Mucosa of descending colon (tissue), 3 donors: ENCODE measurements at regions not wholly inside any gene's neighbourhood (a gene's known extent, or its start where the extent isn't known, plus 50 kb on each side); places are given as distances from the start of the nearest gene placed in this dataset.
"Not testable (repeated sequence)": the region's sequence is repeated elsewhere in the genome, so short reads cannot be mapped to it uniquely, and the experiment has no call there.

ENCODE experiments used
- ATAC-seq: fragments of 200-7000 bp; cut with Tn5 transposase; one replicate; pipeline ENCODE4 v1.9.1; 2020; ENCODE audit warnings: mild to moderate bottlenecking, moderate library complexity
- DNase-seq, 3 donors: peaks; one replicate each; pipeline ENCODE4 v3.0.0-alpha.2; 2020
- H3K36me3 ChIP-seq: fragments of 200-600 bp; one replicate; pipeline ENCODE4 v1.8.0; 2021; ENCODE audit warnings: low read depth, mild to moderate bottlenecking
- H3K4me1 ChIP-seq: fragments of 200-600 bp; one replicate; pipeline ENCODE4 v1.8.0; 2021; ENCODE audit warnings: low read depth, mild to moderate bottlenecking
- H3K4me3 ChIP-seq: fragments of 200-600 bp; one replicate; pipeline ENCODE4 v1.8.0; 2021; ENCODE audit warnings: mild to moderate bottlenecking
- H3K9me3 ChIP-seq: fragments of 200-600 bp; one replicate; pipeline ENCODE4 v1.8.0; 2021; ENCODE audit warnings: mild to moderate bottlenecking
- CTCF ChIP-seq: fragments of 200-600 bp; IDR thresholded peaks from one replicate; pipeline ENCODE4 v1.8.0; 2022; ENCODE audit warnings: antibody characterized with exemption, mild to moderate bottlenecking
- intact Hi-C, 2 donors: fragments of 100-400 bp; cut with DNase I in 1 of 2; cut with micrococcal nuclease in 1 of 2; formaldehyde crosslinking; loops; one replicate each; pipeline versions ENCODE4 v1.11.0 to v1.11.1; 2022; cut with DNase I, micrococcal nuclease
- donor health status: DM: no; HTN: no; CAD: no; lungs with moderate emphysema.
- donor health status: DM: no; HTN: no; CAD: no.
- donor health status: DM: no; HTN: yes; CAD: no.

GRCh38 chr6:121694389-121694788 lies 258.9 kb downstream of the GJA1 start:
- H3K9me3 ChIP-seq: no peaks in the 10 kb centered on the region
- ATAC-seq: no peak

DNA sequence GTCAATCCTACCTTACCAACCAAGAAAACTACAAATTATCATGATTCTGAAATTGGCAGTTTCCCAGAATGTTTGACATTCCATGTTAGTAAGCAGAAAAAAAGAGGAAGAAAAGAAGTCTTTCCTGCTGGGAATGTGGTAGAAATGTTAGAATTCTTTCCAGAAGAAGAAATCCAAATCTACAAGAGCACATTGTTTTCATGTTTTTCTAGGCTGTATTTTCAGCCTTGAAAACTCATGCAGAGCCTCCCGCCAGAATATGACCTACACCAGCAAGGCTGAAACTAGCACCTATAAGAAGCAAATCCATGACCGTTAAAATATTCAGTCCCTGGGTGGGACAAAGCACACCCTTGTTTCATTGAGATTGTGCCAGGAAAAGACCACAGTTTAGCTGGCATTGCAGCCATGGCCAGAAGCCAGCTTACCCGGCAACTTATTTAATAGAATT lies 259.4 kb downstream of the GJA1 start:
- DNase-seq (no peak), ATAC-seq (no peak)
- no peaks in the 10 kb centered on the region for H3K9me3 ChIP-seq
- no peaks in the 10 kb centered on the region for H3K4me1 ChIP-seq
- intact Hi-C loops: no loop called here
- no peak for TF ChIP-seq CTCF
- H3K36me3 ChIP-seq: no peaks in the 10 kb centered on the region
- H3K4me3 ChIP-seq: no peak overlapping the region

More at GRCh38 chr6:121694389-121694788, 258.9 kb downstream of the GJA1 start:
- DNase-seq: no peak
- no peaks in the 10 kb centered on the region for H3K36me3 ChIP-seq
- H3K4me1 ChIP-seq: no peaks in the 10 kb centered on the region
- no peak for TF ChIP-seq CTCF
- no peak overlapping the region for H3K4me3 ChIP-seq
- intact Hi-C loops: no loop called here

DNA sequence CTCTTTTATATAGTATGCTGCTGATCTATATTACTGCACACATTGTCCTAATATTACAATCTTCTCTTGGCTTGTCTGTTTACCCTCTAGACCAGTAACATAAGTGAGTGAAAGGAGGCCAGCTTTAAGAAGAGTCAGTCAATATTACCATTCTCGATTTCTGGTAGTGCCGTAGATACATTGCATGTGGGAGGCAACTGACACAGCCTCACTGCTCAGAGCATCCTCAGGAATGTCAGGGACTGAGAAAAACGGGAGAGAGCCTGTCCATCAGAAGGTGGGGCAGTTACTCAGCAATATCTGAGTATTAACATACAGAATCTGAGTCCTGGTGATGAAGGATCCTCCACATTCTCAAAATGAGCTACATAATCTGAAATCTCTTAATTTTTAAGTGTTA lies 259.9 kb downstream of the GJA1 start:
- TF ChIP-seq CTCF: no peak
- ATAC-seq: no peak

DNA sequence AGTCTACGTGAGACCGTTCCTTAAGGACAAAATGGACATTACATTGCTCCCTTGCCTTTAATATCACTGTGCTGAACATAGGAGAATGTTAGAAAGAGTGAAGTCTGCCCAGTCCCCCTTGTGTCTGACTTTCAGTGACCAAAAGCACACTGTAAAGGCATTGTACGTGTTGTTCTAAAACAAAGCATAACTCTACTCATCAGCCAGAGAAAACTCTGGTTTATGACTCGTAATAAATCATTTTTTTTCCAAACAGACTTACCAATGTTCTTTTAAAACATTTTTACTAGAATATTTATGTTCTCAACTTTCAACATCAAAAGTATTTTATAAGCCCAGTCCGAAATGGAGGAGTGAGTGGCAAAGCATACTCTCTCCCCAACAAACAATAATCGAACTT lies 262.5 kb downstream of the GJA1 start:
- TF ChIP-seq CTCF: no peak
- ATAC-seq: no peak
- Histone ChIP-seq H3K4me1 (no peaks in the 10 kb centered on the region), H3K9me3 (no peaks in the 10 kb centered on the region), H3K36me3 (no peaks in the 10 kb centered on the region), H3K4me3 (no peak overlapping the region)
- intact Hi-C loops: no loop called here
- no peak for DNase-seq

More for the DNA sequence above, 259.9 kb downstream of the GJA1 start:
- intact Hi-C loops: no loop called here
- no peak for DNase-seq
- no peak overlapping the region for H3K4me3 ChIP-seq
- no peaks in the 10 kb centered on the region for H3K36me3 ChIP-seq
- no peaks in the 10 kb centered on the region for H3K4me1 ChIP-seq
- H3K9me3 ChIP-seq: no peaks in the 10 kb centered on the region

GRCh38 chr6:121698617-121699016 lies 263.2 kb downstream of the GJA1 start:
- ATAC-seq: no peak
- intact Hi-C loops: no loop called here
- Histone ChIP-seq H3K4me1 (no peaks in the 10 kb centered on the region), H3K9me3 (no peaks in the 10 kb centered on the region), H3K36me3 (no peaks in the 10 kb centered on the region), H3K4me3 (no peak overlapping the region)
- no peak for TF ChIP-seq CTCF
- DNase-seq: no peak

DNA sequence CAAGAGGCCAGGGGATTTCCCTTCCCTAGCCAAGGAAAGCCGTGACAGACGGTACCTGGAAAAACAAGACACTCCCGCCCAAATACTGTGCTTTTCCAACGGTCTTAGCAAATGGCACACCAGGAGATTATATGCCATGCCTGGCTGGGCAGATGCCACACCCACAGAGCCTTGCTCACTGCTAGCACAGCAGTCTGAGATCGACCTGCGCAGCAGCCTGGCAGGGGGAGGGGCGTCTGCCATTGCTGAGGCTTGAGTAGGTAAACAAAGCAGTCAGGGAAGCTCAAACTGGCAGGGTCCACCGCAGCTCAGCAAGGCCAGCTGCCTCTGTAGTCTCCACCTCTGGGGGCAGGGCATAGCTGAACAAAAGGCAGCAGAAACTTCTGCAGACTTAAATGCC lies 267.7 kb downstream of the GJA1 start:
- ATAC-seq, H3K36me3 ChIP-seq, H3K4me3 ChIP-seq, H3K9me3 ChIP-seq, intact Hi-C loops, H3K4me1 ChIP-seq, DNase-seq: not testable (repeated sequence)
